ENCODE measurements at regions not wholly inside any gene's neighbourhood (a gene's known extent, or its start where the extent isn't known, plus 50 kb on each side); places are given as distances from the start of the nearest gene placed in this dataset.

- TF ChIP-seq CTCF (IDR thresholded peaks at IDR 0.05; ENCODE audit: low read depth, low read length) = no peak
- no peak overlapping the region for H3K4me3 ChIP-seq (replicated peaks in 1 of 2; ENCODE audit: low read depth in 2 of 2, low read length in 2 of 2)
- no peak for DNase-seq (ENCODE audit: low read depth in 2 of 2)
Measured at GRCh38 chr2:8455236-8456150, 226.4 kb upstream of the ID2 start.

GRCh38 chr2:8456151-8457091, 225.4 kb upstream of the ID2 start:
- TF ChIP-seq CTCF (IDR thresholded peaks at IDR 0.05; ENCODE audit: low read depth, low read length) = no peak
- DNase-seq (ENCODE audit: low read depth in 2 of 2) = no peak
- H3K4me3 ChIP-seq (replicated peaks in 1 of 2; ENCODE audit: low read depth in 2 of 2, low read length in 2 of 2) = no peak overlapping the region

- no peak for TF ChIP-seq CTCF (IDR thresholded peaks at IDR 0.05; ENCODE audit: low read depth, low read length)
- no peak overlapping the region for H3K4me3 ChIP-seq (replicated peaks in 1 of 2; ENCODE audit: low read depth in 2 of 2, low read length in 2 of 2)
- no peak for DNase-seq (ENCODE audit: low read depth in 2 of 2)
Measured at GRCh38 chr2:8457092-8457481, 224.8 kb upstream of the ID2 start.

- no peak overlapping the region for H3K4me3 ChIP-seq (replicated peaks in 1 of 2; ENCODE audit: low read depth in 2 of 2, low read length in 2 of 2)
- DNase-seq (ENCODE audit: low read depth in 2 of 2) = no peak
- TF ChIP-seq CTCF (IDR thresholded peaks at IDR 0.05; ENCODE audit: low read depth, low read length) = no peak
Measured at GRCh38 chr2:8457699-8458502, 224.0 kb upstream of the ID2 start.

GRCh38 chr2:8458503-8459459, 223.1 kb upstream of the ID2 start:
- TF ChIP-seq CTCF (IDR thresholded peaks at IDR 0.05; ENCODE audit: low read depth, low read length) = no peak
- H3K4me3 ChIP-seq (replicated peaks in 1 of 2; ENCODE audit: low read depth in 2 of 2, low read length in 2 of 2) = no peak overlapping the region
- DNase-seq (ENCODE audit: low read depth in 2 of 2) = no peak
